MM.1S (cell line): ENCODE measurements at regions not wholly inside any gene's neighbourhood (a gene's known extent, or its start where the extent isn't known, plus 50 kb on each side); places are given as distances from the start of the nearest gene placed in this dataset.
"Not testable (repeated sequence)": the region's sequence is repeated elsewhere in the genome, so short reads cannot be mapped to it uniquely, and the experiment has no call there.

Experiments
- DNase-seq: peaks from one replicate; pipeline ENCODE4 v3.0.0-alpha.2; 2015
- H2AFZ ChIP-seq: fragments of 300-600 bp; sonication (generic); 2 replicates; pipeline ENCODE4 v1.6.0; 2016; ENCODE audit warnings: antibody characterized with exemption, low read length
- H3F3A ChIP-seq: fragments of 300-600 bp; sonication (generic); 2 replicates; pipeline ENCODE4 v1.6.1; 2016; ENCODE audit warnings: mild to moderate bottlenecking, antibody characterized with exemption, low read length, moderate library complexity, mixed read lengths; ENCODE audit not compliant: insufficient read depth
- H3K27ac ChIP-seq: fragments of 300-600 bp; sonication (generic); 2 replicates; pipeline ENCODE4 v1.5.1; 2016; ENCODE audit warnings: mild to moderate bottlenecking, low read length
- H3K27me3 ChIP-seq: fragments of 300-600 bp; sonication (generic); replicated peaks from 2 replicates; pipeline ENCODE4 v1.6.0; 2016; ENCODE audit warnings: low read length; ENCODE audit not compliant: insufficient read depth
- H3K36me3 ChIP-seq: fragments of 300-600 bp; sonication (generic); replicated peaks from 2 replicates; pipeline ENCODE4 v1.6.1; 2016; ENCODE audit warnings: mild to moderate bottlenecking, low read length, mixed read lengths; ENCODE audit not compliant: insufficient read depth
- H3K4me1 ChIP-seq: fragments of 300-600 bp; sonication (generic); 2 replicates; pipeline ENCODE4 v1.6.1; 2016; ENCODE audit warnings: low read length, mixed read lengths
- H3K4me2 ChIP-seq: fragments of 300-600 bp; sonication (generic); 2 replicates; pipeline ENCODE4 v1.6.0; 2016; ENCODE audit warnings: low read depth, low read length
- H3K4me3 ChIP-seq: fragments of 300-600 bp; sonication (generic); 2 replicates; pipeline ENCODE4 v1.5.1; 2016; ENCODE audit warnings: low read length, mixed read lengths
- H3K79me2 ChIP-seq: fragments of 300-600 bp; sonication (generic); 2 replicates; pipeline ENCODE4 v1.6.1; 2016; ENCODE audit warnings: mixed run types, low read length, mixed read lengths
- H3K9ac ChIP-seq: fragments of 300-600 bp; sonication (generic); 2 replicates; pipeline ENCODE4 v1.6.1; 2016; ENCODE audit warnings: low read length, mixed read lengths
- H3K9me2 ChIP-seq: fragments of 300-600 bp; sonication (generic); replicated peaks from 2 replicates; pipeline ENCODE4 v1.6.1; 2016; ENCODE audit warnings: mild to moderate bottlenecking, low read length, mixed read lengths; ENCODE audit not compliant: insufficient read depth
- H3K9me3 ChIP-seq: fragments of 300-600 bp; sonication (generic); replicated peaks from 2 replicates; pipeline ENCODE4 v1.6.1; 2016; ENCODE audit warnings: mild to moderate bottlenecking, low read length, mixed read lengths; ENCODE audit not compliant: insufficient read depth
- H4K20me1 ChIP-seq: fragments of 300-600 bp; sonication (generic); 2 replicates; pipeline ENCODE4 v1.6.1; 2016; ENCODE audit warnings: mild to moderate bottlenecking, low read length, moderate library complexity, mixed read lengths; ENCODE audit not compliant: insufficient read depth
- CTCF ChIP-seq: fragments of 300-600 bp; sonication (generic); IDR thresholded peaks from 2 replicates; pipeline ENCODE4 v1.5.1; 2016; ENCODE audit warnings: antibody characterized with exemption, low read length, mixed read lengths
- EZH2 ChIP-seq: fragments of 300-600 bp; sonication (generic); optimal IDR thresholded peaks from 2 replicates; pipeline ENCODE3; 2017; ENCODE audit warnings: low read depth, mild to moderate bottlenecking, antibody characterized with exemption, low read length, mixed read lengths
- EZH2phosphoT487 ChIP-seq: fragments of 300-600 bp; sonication (generic); IDR thresholded peaks from 2 replicates; pipeline ENCODE4 v1.6.1; 2018; ENCODE audit warnings: antibody characterized with exemption, low read length

- H3K4me2 ChIP-seq, result no peak overlapping the region
- no peaks in the 10 kb centered on the region for H4K20me1 ChIP-seq
- DNase-seq, result no peak
Observed at GRCh38 chr5:142398730-142399055, 73.9 kb upstream of the SPRY4 start.

GRCh38 chr5:142398011-142398729 lies 73.3 kb upstream of the SPRY4 start:
- H3K9me2 ChIP-seq, H3K9ac ChIP-seq, H4K20me1 ChIP-seq, H3K4me2 ChIP-seq, H3K4me3 ChIP-seq, DNase-seq, H2AFZ ChIP-seq, H3K36me3 ChIP-seq, H3F3A ChIP-seq, H3K27me3 ChIP-seq, H3K9me3 ChIP-seq, H3K4me1 ChIP-seq, H3K27ac ChIP-seq, H3K79me2 ChIP-seq: not testable (repeated sequence)

More at GRCh38 chr5:142398730-142399055, 73.9 kb upstream of the SPRY4 start:
- no peaks in the 10 kb centered on the region for H3K79me2 ChIP-seq
- H2AFZ ChIP-seq, result no peak overlapping the region
- no peaks in the 10 kb centered on the region for H3K27me3 ChIP-seq
- H3K4me1 ChIP-seq, result no peaks in the 10 kb centered on the region
- no peak overlapping the region for H3K9ac ChIP-seq
- H3K36me3 ChIP-seq, result no peaks in the 10 kb centered on the region
- H3K4me3 ChIP-seq, result no peak overlapping the region
- no peak overlapping the region for H3K27ac ChIP-seq
- no peaks in the 10 kb centered on the region for H3K9me3 ChIP-seq
- no peaks in the 10 kb centered on the region for H3F3A ChIP-seq
- TF ChIP-seq CTCF (no peak), EZH2 (no peak), EZH2phosphoT487 (no peak)
- H3K9me2 ChIP-seq, result no peaks in the 10 kb centered on the region

GRCh38 chr5:142397178-142397577 lies 72.4 kb upstream of the SPRY4 start:
- H3F3A ChIP-seq, result no peaks in the 10 kb centered on the region
- no peak for TF ChIP-seq EZH2phosphoT487
- no peak for TF ChIP-seq EZH2
- no peak for TF ChIP-seq CTCF
- H3K9me2 ChIP-seq, result no peaks in the 10 kb centered on the region
- H3K4me2 ChIP-seq, result no peak overlapping the region
- DNase-seq, result no peak
- H3K36me3 ChIP-seq, result no peaks in the 10 kb centered on the region
- H3K4me3 ChIP-seq, result no peak overlapping the region
- no peak overlapping the region for H2AFZ ChIP-seq
- H3K9ac ChIP-seq, result no peak overlapping the region
- H3K9me3 ChIP-seq, result no peaks in the 10 kb centered on the region
- no peaks in the 10 kb centered on the region for H3K4me1 ChIP-seq
- no peaks in the 10 kb centered on the region for H3K79me2 ChIP-seq
- H4K20me1 ChIP-seq, result no peaks in the 10 kb centered on the region
- H3K27me3 ChIP-seq, result no peaks in the 10 kb centered on the region
- no peak overlapping the region for H3K27ac ChIP-seq

GRCh38 chr5:142396436-142397038 lies 71.7 kb upstream of the SPRY4 start:
- H3K9ac ChIP-seq, result no peak overlapping the region
- no peaks in the 10 kb centered on the region for H3K9me2 ChIP-seq
- no peak overlapping the region for H3K4me3 ChIP-seq
- DNase-seq, result no peak
- H3K36me3 ChIP-seq, result no peaks in the 10 kb centered on the region
- no peaks in the 10 kb centered on the region for H3K4me1 ChIP-seq
- no peak for TF ChIP-seq EZH2phosphoT487
- TF ChIP-seq EZH2, result no peak
- no peak for TF ChIP-seq CTCF
- no peak overlapping the region for H3K27ac ChIP-seq
- H3K79me2 ChIP-seq, result no peaks in the 10 kb centered on the region
- H3K9me3 ChIP-seq, result no peaks in the 10 kb centered on the region
- no peaks in the 10 kb centered on the region for H3F3A ChIP-seq
- H2AFZ ChIP-seq, result no peak overlapping the region
- no peaks in the 10 kb centered on the region for H3K27me3 ChIP-seq
- H3K4me2 ChIP-seq, result no peak overlapping the region
- no peaks in the 10 kb centered on the region for H4K20me1 ChIP-seq
